PC-3 (cell line): ENCODE measurements at regions not wholly inside any gene's neighbourhood (a gene's known extent, or its start where the extent isn't known, plus 50 kb on each side); places are given as distances from the start of the nearest gene placed in this dataset.

Source experiments
- ATAC-seq: fragments of 200-7000 bp; cut with Tn5 transposase; 2 replicates; pipeline ENCODE4 v1.9.1; 2020; ENCODE audit warnings: mild to moderate bottlenecking, moderate library complexity
- BruUV-seq: library from RNA; stranded (reverse); fragments of 400-500 nt; replicated peaks from 2 replicates; lab custom pipeline; 2021; lab: Mats Ljungman, UMichigan
- CTCF ChIA-PET: fragments of 300-600 bp; sonication (Branson Sonifier 250); formaldehyde crosslinking; loops from one replicate; lab custom pipeline; 2022; ENCODE audit warnings: antibody characterized with exemption; lab: Charles Lee
- POLR2A ChIA-PET: fragments of 300-600 bp; sonication (Branson Sonifier 250); formaldehyde crosslinking; loops from one replicate; lab custom pipeline; 2022; ENCODE audit warnings: antibody characterized with exemption; ENCODE audit not compliant: unreplicated experiment; lab: Charles Lee
- DNase-seq: peaks from one replicate; pipeline ENCODE4 v3.0.0-alpha.2; 2015
- H2AFZ ChIP-seq: fragments of 300-600 bp; sonication (generic); 2 replicates; pipeline ENCODE4 v1.6.0; 2016; ENCODE audit warnings: antibody characterized with exemption, low read length
- H3F3A ChIP-seq: fragments of 300-600 bp; sonication (generic); one replicate; pipeline ENCODE4 v1.6.0; 2017; ENCODE audit warnings: antibody characterized with exemption, low read length, control low read depth, mild to moderate bottlenecking; ENCODE audit not compliant: unreplicated experiment
- H3K27ac ChIP-seq: fragments of 300-600 bp; sonication (generic); 2 replicates; pipeline ENCODE4 v1.5.1; 2016; ENCODE audit warnings: mild to moderate bottlenecking, low read length
- H3K27me3 ChIP-seq: fragments of 300-600 bp; sonication (generic); 2 replicates; pipeline ENCODE4 v1.6.1; 2016; ENCODE audit warnings: low read length, mixed read lengths
- H3K36me3 ChIP-seq: fragments of 300-600 bp; sonication (generic); 2 replicates; pipeline ENCODE4 v1.6.1; 2016; ENCODE audit warnings: low read depth, mixed run types, low read length, mixed read lengths
- H3K4me1 ChIP-seq: fragments of 300-600 bp; sonication (generic); 2 replicates; pipeline ENCODE4 v1.5.1; 2016; ENCODE audit warnings: low read length; ENCODE audit not compliant: insufficient read depth
- H3K4me2 ChIP-seq: fragments of 300-600 bp; sonication (generic); 2 replicates; pipeline ENCODE4 v1.6.0; 2016; ENCODE audit warnings: low read length
- H3K4me3 ChIP-seq: fragments of 300-600 bp; sonication (generic); 2 replicates; pipeline ENCODE4 v1.5.1; 2016; ENCODE audit warnings: mild to moderate bottlenecking, low read length, mixed read lengths
- H3K79me2 ChIP-seq: fragments of 300-600 bp; sonication (generic); 2 replicates; pipeline ENCODE4 v1.6.1; 2017; ENCODE audit warnings: low read length, mixed read lengths
- H3K9ac ChIP-seq: fragments of 300-600 bp; sonication (generic); 2 replicates; pipeline ENCODE4 v1.6.0; 2016; ENCODE audit warnings: mild to moderate bottlenecking, low read length
- H3K9me2 ChIP-seq: fragments of 300-600 bp; sonication (generic); replicated peaks from 2 replicates; pipeline ENCODE4 v1.6.1; 2016; ENCODE audit warnings: mixed run types, low read length, mixed read lengths
- H3K9me3 ChIP-seq: fragments of 300-600 bp; sonication (generic); 2 replicates; pipeline ENCODE4 v1.6.1; 2016; ENCODE audit warnings: low read length, mixed read lengths
- H4K20me1 ChIP-seq: fragments of 300-600 bp; sonication (generic); 2 replicates; pipeline ENCODE4 v1.6.1; 2016; ENCODE audit warnings: low read length, mixed read lengths
- CTCF ChIP-seq: fragments of 300-600 bp; sonication (generic); conservative IDR thresholded peaks from 2 replicates; pipeline ENCODE4 v1.5.1; 2017; ENCODE audit warnings: antibody characterized with exemption, low read depth, mild to moderate bottlenecking, low read length
- EZH2 ChIP-seq: fragments of 300-600 bp; sonication (generic); IDR thresholded peaks from one replicate; pipeline ENCODE4 v1.6.1; 2017; ENCODE audit warnings: antibody characterized with exemption, mild to moderate bottlenecking, low read length; ENCODE audit not compliant: unreplicated experiment
- EZH2phosphoT487 ChIP-seq: fragments of 300-600 bp; sonication (generic); IDR thresholded peaks from 2 replicates; pipeline ENCODE4 v1.6.1; 2018; ENCODE audit warnings: mild to moderate bottlenecking, antibody characterized with exemption, low read length, borderline replicate concordance
- intact Hi-C: fragments of 100-400 bp; cut with micrococcal nuclease; formaldehyde crosslinking; loops from 2 replicates; pipeline ENCODE4 v1.9.0; 2023

GRCh38 chr10:37640301-37640700 lies 217.1 kb downstream of the ZNF248 start:
- Histone ChIP-seq H3K9me3 (peaks cover 12% of the 10 kb centered on the region; the same call in 1 of the 2 replicates), H3K9ac (no peak overlapping the region), H3K9me2 (no peaks in the 10 kb centered on the region), H3K36me3 (no peaks in the 10 kb centered on the region), H3K4me2 (no peak overlapping the region), H3K4me1 (no peaks in the 10 kb centered on the region), H4K20me1 (no peaks in the 10 kb centered on the region), H2AFZ (no peak overlapping the region), H3K4me3 (no peak overlapping the region), H3K27me3 (no peaks in the 10 kb centered on the region), H3K79me2 (no peaks in the 10 kb centered on the region), H3F3A (no peaks in the 10 kb centered on the region), H3K27ac (no peak overlapping the region)
- DNase-seq (no peak), ATAC-seq (no peak)
- ChIA-PET CTCF (no interaction called here), POLR2A (no interaction called here)
- no TSS peak for BruUV-seq
- intact Hi-C loops = no loop called here
- TF ChIP-seq CTCF = no peak
- no peak for TF ChIP-seq EZH2

DNA sequence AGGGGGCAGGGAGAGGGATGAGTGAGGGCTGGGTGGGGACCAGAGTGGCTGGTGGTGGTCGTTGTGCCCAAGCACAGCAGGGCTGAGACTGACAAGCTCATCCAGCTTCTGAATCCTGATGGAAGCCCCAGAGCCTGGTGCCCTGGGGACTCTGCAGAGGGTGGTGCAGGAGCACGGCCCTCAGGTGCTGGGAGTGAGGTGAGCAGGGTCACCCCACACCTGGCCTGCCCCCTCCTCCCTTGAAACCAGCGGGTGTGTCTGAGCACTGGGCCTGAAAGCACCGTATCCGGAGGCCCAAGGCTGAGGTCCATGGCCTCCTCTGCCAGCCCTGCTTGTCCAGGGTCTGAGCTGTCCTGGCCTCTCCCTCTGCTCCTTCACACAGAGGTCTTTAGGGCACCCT lies 218.2 kb downstream of the ZNF248 start:
- ChIA-PET POLR2A (no interaction called here), CTCF (no interaction called here)
- TF ChIP-seq CTCF = no peak
- TF ChIP-seq EZH2 = no peak
- no peak for TF ChIP-seq EZH2phosphoT487
- intact Hi-C loops = no loop called here
- no peaks in the 10 kb centered on the region for H3K4me1 ChIP-seq
- H3F3A ChIP-seq = no peaks in the 10 kb centered on the region
- no peak overlapping the region for H3K9ac ChIP-seq
- no TSS peak for BruUV-seq
- DNase-seq = no peak
- H4K20me1 ChIP-seq = no peaks in the 10 kb centered on the region
- no peaks in the 10 kb centered on the region for H3K36me3 ChIP-seq
- no peak overlapping the region for H3K4me2 ChIP-seq
- H3K27me3 ChIP-seq = no peaks in the 10 kb centered on the region
- H3K9me3 ChIP-seq = peaks cover 12% of the 10 kb centered on the region; the same call in 1 of the 2 replicates
- no peak overlapping the region for H3K4me3 ChIP-seq
- no peak overlapping the region for H2AFZ ChIP-seq
- no peak for ATAC-seq
- H3K9me2 ChIP-seq = no peaks in the 10 kb centered on the region
- H3K27ac ChIP-seq = no peak overlapping the region
- H3K79me2 ChIP-seq = no peaks in the 10 kb centered on the region

- CTCF ChIA-PET = no interaction called here
- H4K20me1 ChIP-seq = no peaks in the 10 kb centered on the region
- H3K36me3 ChIP-seq = no peaks in the 10 kb centered on the region
- H3K9ac ChIP-seq = no peak overlapping the region
- intact Hi-C loops = no loop called here
- H3K4me1 ChIP-seq = no peaks in the 10 kb centered on the region
- no peak overlapping the region for H2AFZ ChIP-seq
- ATAC-seq (no peak), DNase-seq (no peak)
- TF ChIP-seq EZH2 = no peak
- TF ChIP-seq EZH2phosphoT487 = no peak
- no peak for TF ChIP-seq CTCF
- H3F3A ChIP-seq = no peaks in the 10 kb centered on the region
- POLR2A ChIA-PET = no interaction called here
- no peak overlapping the region for H3K27ac ChIP-seq
- H3K4me2 ChIP-seq = no peak overlapping the region
- no peak overlapping the region for H3K4me3 ChIP-seq
- H3K79me2 ChIP-seq = no peaks in the 10 kb centered on the region
- H3K9me3 ChIP-seq = peaks cover 12% of the 10 kb centered on the region; the same call in 1 of the 2 replicates
- no peaks in the 10 kb centered on the region for H3K27me3 ChIP-seq
- H3K9me2 ChIP-seq = no peaks in the 10 kb centered on the region
- BruUV-seq = no TSS peak
Observed at GRCh38 chr10:37638569-37638968, 218.8 kb downstream of the ZNF248 start.
